GM12878 (cell line): ENCODE measurements at regions not wholly inside any gene's neighbourhood (a gene's known extent, or its start where the extent isn't known, plus 50 kb on each side); places are given as distances from the start of the nearest gene placed in this dataset.

Source experiments
- ATAC-seq: fragments of 200-7000 bp; cut with Tn5 transposase; 3 replicates; pipeline ENCODE4 v1.9.1; 2020; ENCODE audit warnings: mild to moderate bottlenecking, moderate library complexity
- BruUV-seq: library from RNA; stranded (reverse); fragments of 400-500 nt; replicated peaks from 2 replicates; lab custom pipeline; 2021; lab: Mats Ljungman, UMichigan
- CTCF ChIA-PET: fragments of 300-600 bp; sonication (Branson Sonifier 250); formaldehyde crosslinking; extraction: SDS; loops from one replicate; lab custom pipeline; 2021; ENCODE audit warnings: inconsistent platforms; lab: Yijun Ruan, JAX
- POLR2A ChIA-PET: fragments of 350-600 bp; formaldehyde crosslinking; extraction: SDS; loops from one replicate; lab custom pipeline; 2021; ENCODE audit warnings: inconsistent platforms; lab: Charles Lee
- RAD21 ChIA-PET: fragments of 300-600 bp; sonication (Branson Sonifier 250); formaldehyde crosslinking; loops from one replicate; lab custom pipeline; 2023; ENCODE audit warnings: antibody characterized with exemption; ENCODE audit not compliant: unreplicated experiment; lab: Charles Lee
- SMC1A ChIA-PET: fragments of 300-600 bp; sonication (Branson Sonifier 250); formaldehyde crosslinking; loops from one replicate; lab custom pipeline; 2023; ENCODE audit not compliant: unreplicated experiment, uncharacterized antibody; lab: Charles Lee
- DNase-seq: peaks from one replicate; pipeline ENCODE4 v3.0.0-alpha.2; 2011; ENCODE audit warnings: low read depth, low spot score
- FAIRE-seq: peaks from 3 replicates; lab custom pipeline; 2011; peaks lifted over from hg19 to GRCh38; lab: Jason Lieb, UNC
- H2AFZ ChIP-seq: 2 replicates; pipeline ENCODE4 v1.6.0; 2011; ENCODE audit warnings: low read depth, low read length, control low read depth; ENCODE audit not compliant: control insufficient read depth
- H3K27ac ChIP-seq: 2 replicates; pipeline ENCODE4 v1.5.1; 2011; ENCODE audit warnings: control low read depth; ENCODE audit not compliant: control insufficient read depth, insufficient read depth
- H3K27me3 ChIP-seq, 2 experiments: replicated peaks in 1 of 2; 2 replicates each; pipeline versions ENCODE4 v1.6.0 to v1.6.1; 2011; ENCODE audit warnings: low read length in 1 of 2; ENCODE audit not compliant: control insufficient read depth in 2 of 2, insufficient read depth in 2 of 2
- H3K36me3 ChIP-seq, 2 experiments: 2 replicates each; pipeline ENCODE4 v1.5.1; 2011; ENCODE audit warnings: low read length in 1 of 2; ENCODE audit not compliant: control insufficient read depth in 2 of 2, insufficient read depth in 2 of 2
- H3K4me1 ChIP-seq: 2 replicates; pipeline ENCODE4 v1.6.1; 2011; ENCODE audit warnings: mild to moderate bottlenecking, low read length, moderate library complexity, mixed read lengths; ENCODE audit not compliant: control insufficient read depth, insufficient read depth
- H3K4me2 ChIP-seq: 2 replicates; pipeline ENCODE4 v1.6.0; 2011; ENCODE audit warnings: control low read depth; ENCODE audit not compliant: control insufficient read depth, insufficient read depth
- H3K4me3 ChIP-seq: fragments of 200-600 bp; sonication (generic); 2 replicates; pipeline ENCODE4 v1.5.1; 2016
- H3K79me2 ChIP-seq: 2 replicates; pipeline ENCODE4 v1.6.0; 2011; ENCODE audit warnings: low read length; ENCODE audit not compliant: control insufficient read depth, insufficient read depth
- H3K9ac ChIP-seq: 2 replicates; pipeline ENCODE4 v1.8.0; 2011; ENCODE audit warnings: low read length, control low read depth, mixed read lengths; ENCODE audit not compliant: control insufficient read depth, insufficient read depth
- H3K9me3 ChIP-seq: replicated peaks from 3 replicates; pipeline ENCODE4 v1.5.1; 2011; ENCODE audit warnings: mild to moderate bottlenecking, low read length; ENCODE audit not compliant: control insufficient read depth, insufficient read depth
- H4K20me1 ChIP-seq: 2 replicates; pipeline ENCODE4 v1.6.0; 2011; ENCODE audit not compliant: control insufficient read depth, insufficient read depth
- BCL3 ChIP-seq: IDR thresholded peaks from 2 replicates; pipeline ENCODE4 v1.6.1; 2011; ENCODE audit warnings: borderline replicate concordance, low read depth, mild to moderate bottlenecking, moderate library complexity, low read length; ENCODE audit not compliant: insufficient read depth, poor library complexity, severe bottlenecking
- CEBPB ChIP-seq, 2 experiments: fragments of 150-350 bp in 1 of 2; IDR thresholded peaks; 2 replicates each; pipeline ENCODE4 v1.6.1; 2012 to 2014; ENCODE audit warnings: low read depth in 2 of 2, low read length in 2 of 2, borderline replicate concordance in 1 of 2, inconsistent platforms in 1 of 2
- CUX1 ChIP-seq: IDR thresholded peaks from 2 replicates; pipeline ENCODE4 v1.6.1; 2012; ENCODE audit warnings: improper control_type of control experiment, low read depth, low read length; ENCODE audit not compliant: insufficient replicate concordance
- HDGF ChIP-seq: fragments of 450-650 bp; IDR thresholded peaks from 2 replicates; pipeline ENCODE4 v1.6.1; 2016; ENCODE audit warnings: antibody characterized with exemption
- NFIC ChIP-seq: IDR thresholded peaks from 2 replicates; pipeline ENCODE4 v1.6.1; 2012; ENCODE audit warnings: low read depth, mild to moderate bottlenecking, inconsistent platforms, low read length, moderate library complexity
- SMARCA5 ChIP-seq: fragments of 450-650 bp; IDR thresholded peaks from 2 replicates; pipeline ENCODE4 v1.6.1; 2017; ENCODE audit warnings: mild to moderate bottlenecking
- SP1 ChIP-seq: IDR thresholded peaks from one replicate; pipeline ENCODE4 v1.6.1; 2011; ENCODE audit warnings: low read depth, low read length
- SUPT20H ChIP-seq: IDR thresholded peaks from 2 replicates; pipeline ENCODE4 v1.6.1; 2011; ENCODE audit warnings: low read depth, mild to moderate bottlenecking, low read length, moderate library complexity, borderline replicate concordance; ENCODE audit not compliant: control insufficient read depth
- TBL1XR1 ChIP-seq: IDR thresholded peaks from 2 replicates; pipeline ENCODE4 v1.6.1; 2012; ENCODE audit warnings: low read depth, low read length, improper control_type of control experiment
- TCF12 ChIP-seq: IDR thresholded peaks from 2 replicates; pipeline ENCODE4 v1.6.1; 2011; ENCODE audit warnings: low read depth, mild to moderate bottlenecking, low read length
- ZBTB33 ChIP-seq: fragments of 450-650 bp; IDR thresholded peaks from 2 replicates; pipeline ENCODE4 v1.6.1; 2017; ENCODE audit warnings: mild to moderate bottlenecking
- ZNF24 ChIP-seq: fragments of 450-650 bp; IDR thresholded peaks from 2 replicates; pipeline ENCODE4 v1.6.1; 2017; ENCODE audit warnings: antibody characterized with exemption, mild to moderate bottlenecking
- WGBS: methylation state at CpG from one replicate; pipeline ENCODE4 v1.1.6; 2016; ENCODE audit warnings: low lambda C conversion rate; ENCODE audit not compliant: insufficient replicate concordance, insufficient coverage; ENCODE audit errors: missing lambda C conversion rate; 5-methylcytosine and 5-hydroxymethylcytosine counted together
- in situ Hi-C: fragments of 300-500 bp; cut with MboI; formaldehyde crosslinking; loops from 9 replicates; pipeline ENCODE4 v1.14.3; 2018; ENCODE audit warnings: mixed read lengths
- intact Hi-C: fragments of 100-400 bp; cut with micrococcal nuclease; formaldehyde crosslinking; loops from one replicate; pipeline ENCODE4 v1.14.2; 2022; ENCODE audit not compliant: unreplicated experiment

GRCh38 chr1:23620605-23621004 lies 61.3 kb upstream of the ID3 start (continued):
- no peak for TF ChIP-seq NFIC
- TF ChIP-seq SUPT20H: no peak
- TF ChIP-seq TBL1XR1: no peak

- peak overlapping the region; percentile 52 for H2AFZ ChIP-seq
- ATAC-seq (peak; percentile 82), FAIRE-seq (peak; percentile 23), DNase-seq (no peak)
- no peaks in the 10 kb centered on the region for H3K36me3 ChIP-seq
- RAD21 ChIA-PET: interaction anchor here (0.7 to 4.0 kb wide), 17 partner anchors 11 to 95 kb away, joined by 3 to 26 read pairs (median 9); no protein-coding TSS in a partner anchor
- peaks cover 36% of the 10 kb centered on the region for H3K4me1 ChIP-seq
- in situ Hi-C loops (no loop called here), intact Hi-C loops (no loop called here)
- POLR2A ChIA-PET: interaction anchor here (0.5 to 5.8 kb wide), 11 partner anchors 13 to 73 kb away, joined by 3 to 55 read pairs (median 8); partner anchors contain the start of gene ID3
- no TSS peak for BruUV-seq
- no peaks in the 10 kb centered on the region for H3K9me3 ChIP-seq
- H3K4me2 ChIP-seq: peak overlapping the region; percentile 95
- peak overlapping the region; percentile 51 for H3K27ac ChIP-seq
- SMC1A ChIA-PET: interaction anchor here (1.0 to 3.9 kb wide), 14 partner anchors 8 to 75 kb away, joined by 3 to 27 read pairs (median 6); no protein-coding TSS in a partner anchor
- no peaks in the 10 kb centered on the region for H3K27me3 ChIP-seq
- CTCF ChIA-PET: interaction anchor here (0.7 to 5.1 kb wide), 9 partner anchors 10 to 123 kb away, joined by 3 to 34 read pairs (median 10); partner anchors contain the start of gene ID3
- H3K9ac ChIP-seq: peak overlapping the region; percentile 45; the same call in 1 of the 2 replicates
- H3K79me2 ChIP-seq: no peaks in the 10 kb centered on the region
- WGBS: 2% methylated on average over 21 of the region's 58 CpGs
- H3K4me3 ChIP-seq: peak overlapping the region; percentile 64
- no peaks in the 10 kb centered on the region for H4K20me1 ChIP-seq
- TF ChIP-seq TCF12: peak; percentile 92
- no peak for TF ChIP-seq CEBPB (IDR thresholded peaks at IDR 0.05; ENCODE audit: borderline replicate concordance in 1 of 2, low read depth in 2 of 2, low read length in 2 of 2)
- TF ChIP-seq HDGF: no peak
- no peak for TF ChIP-seq CUX1
- no peak for TF ChIP-seq ZBTB33
- peak; percentile 83 for TF ChIP-seq SMARCA5
- TF ChIP-seq SP1: peak; percentile 30
- TF ChIP-seq BCL3: peak; percentile 70
- 0 out of 2 replicates have a peak, but pooled peaks have one; percentile 41 for TF ChIP-seq ZNF24
These were observed 60.2 kb upstream of the ID3 start for GRCh38 chr1:23619299-23620188.
